ENCODE measurements at regions not wholly inside any gene's neighbourhood (a gene's known extent, or its start where the extent isn't known, plus 50 kb on each side); places are given as distances from the start of the nearest gene placed in this dataset.
"Not testable (repeated sequence)": the region's sequence is repeated elsewhere in the genome, so short reads cannot be mapped to it uniquely, and the experiment has no call there.

DNA sequence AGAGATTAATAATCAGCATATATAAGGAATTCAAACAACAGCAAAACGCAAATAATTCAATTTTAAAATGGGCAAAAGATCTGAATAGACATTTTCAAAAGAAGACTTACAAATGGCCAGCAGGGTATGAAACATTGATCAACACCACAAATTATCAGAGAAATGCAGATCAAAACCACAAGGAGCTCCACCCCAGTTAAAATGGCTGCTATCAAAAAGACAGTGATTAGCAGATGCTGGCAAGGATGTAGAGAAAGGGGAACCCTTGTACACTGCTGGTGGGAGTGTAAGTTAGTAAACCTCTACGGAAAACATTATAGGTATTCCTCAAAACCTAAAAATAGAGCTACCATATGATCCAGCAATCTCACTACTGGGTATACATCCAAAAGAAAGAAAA is 128.0 kb upstream of the CACUL1 start:
- TF ChIP-seq, protein P1, sequence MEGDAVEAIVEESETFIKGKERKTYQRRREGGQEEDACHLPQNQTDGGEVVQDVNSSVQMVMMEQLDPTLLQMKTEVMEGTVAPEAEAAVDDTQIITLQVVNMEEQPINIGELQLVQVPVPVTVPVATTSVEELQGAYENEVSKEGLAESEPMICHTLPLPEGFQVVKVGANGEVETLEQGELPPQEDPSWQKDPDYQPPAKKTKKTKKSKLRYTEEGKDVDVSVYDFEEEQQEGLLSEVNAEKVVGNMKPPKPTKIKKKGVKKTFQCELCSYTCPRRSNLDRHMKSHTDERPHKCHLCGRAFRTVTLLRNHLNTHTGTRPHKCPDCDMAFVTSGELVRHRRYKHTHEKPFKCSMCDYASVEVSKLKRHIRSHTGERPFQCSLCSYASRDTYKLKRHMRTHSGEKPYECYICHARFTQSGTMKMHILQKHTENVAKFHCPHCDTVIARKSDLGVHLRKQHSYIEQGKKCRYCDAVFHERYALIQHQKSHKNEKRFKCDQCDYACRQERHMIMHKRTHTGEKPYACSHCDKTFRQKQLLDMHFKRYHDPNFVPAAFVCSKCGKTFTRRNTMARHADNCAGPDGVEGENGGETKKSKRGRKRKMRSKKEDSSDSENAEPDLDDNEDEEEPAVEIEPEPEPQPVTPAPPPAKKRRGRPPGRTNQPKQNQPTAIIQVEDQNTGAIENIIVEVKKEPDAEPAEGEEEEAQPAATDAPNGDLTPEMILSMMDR (IDR thresholded peaks at IDR 0.05; ENCODE audit: control extremely low read depth, extremely low read depth) = no peak
- Histone ChIP-seq H3K27ac (ENCODE audit: low read depth in 1 of 2, low read length in 1 of 2) (no peak overlapping the region), H3K36me3 (ENCODE audit: control insufficient read depth in 4 of 4, insufficient read depth in 4 of 4, low read length in 4 of 4) (no peaks in the 10 kb centered on the region)

GRCh38 chr10:118892255-118892654 is 137.3 kb upstream of the NANOS1 start:
- H3K27ac ChIP-seq (ENCODE audit: low read depth in 1 of 2, low read length in 1 of 2) = no peak overlapping the region
- ATAC-seq (ENCODE audit: insufficient read depth, low FRiP score) = no peak
- H3K9me3 ChIP-seq (ENCODE audit: control insufficient read depth in 4 of 4, insufficient read depth in 3 of 4, low read length in 3 of 4) = peaks cover 0 to 8% (median 0%) of the 10 kb centered on the region in 4 donors
- TF ChIP-seq, protein P1 (IDR thresholded peaks at IDR 0.05; ENCODE audit: control extremely low read depth, extremely low read depth) = no peak
- no peaks in the 10 kb centered on the region for H3K4me1 ChIP-seq (ENCODE audit: control insufficient read depth in 5 of 5, insufficient read depth in 5 of 5, low read length in 5 of 5)
- no peaks in the 10 kb centered on the region for H3K27me3 ChIP-seq (ENCODE audit: control insufficient read depth in 3 of 3, insufficient read depth in 3 of 3, low read length in 2 of 3)
- DNase-seq = no peak
- H3K4me3 ChIP-seq = no peak overlapping the region
- H3K9ac ChIP-seq (ENCODE audit: insufficient read depth in 1 of 2, low read length in 2 of 2) = no peak overlapping the region
- 26 to 42% methylated on average over 1 of the region's 1 CpG for WGBS, 2 donors
- H3K36me3 ChIP-seq (ENCODE audit: control insufficient read depth in 4 of 4, insufficient read depth in 4 of 4, low read length in 4 of 4) = no peaks in the 10 kb centered on the region

More for the DNA sequence above, 128.0 kb upstream of the CACUL1 start:
- WGBS, 2 donors = 93 to 96% methylated on average over 2 of the region's 2 CpGs
- no peak overlapping the region for H3K9ac ChIP-seq (ENCODE audit: insufficient read depth in 1 of 2, low read length in 2 of 2)
- H3K27me3 ChIP-seq (ENCODE audit: control insufficient read depth in 3 of 3, insufficient read depth in 3 of 3, low read length in 2 of 3) = no peaks in the 10 kb centered on the region
- no peak for DNase-seq
- ATAC-seq (ENCODE audit: insufficient read depth, low FRiP score) = no peak
- no peak overlapping the region for H3K4me3 ChIP-seq
- no peaks in the 10 kb centered on the region for H3K4me1 ChIP-seq (ENCODE audit: control insufficient read depth in 5 of 5, insufficient read depth in 5 of 5, low read length in 5 of 5)
- H3K9me3 ChIP-seq (ENCODE audit: control insufficient read depth in 4 of 4, insufficient read depth in 3 of 4, low read length in 3 of 4) = no peaks in the 10 kb centered on the region

DNA sequence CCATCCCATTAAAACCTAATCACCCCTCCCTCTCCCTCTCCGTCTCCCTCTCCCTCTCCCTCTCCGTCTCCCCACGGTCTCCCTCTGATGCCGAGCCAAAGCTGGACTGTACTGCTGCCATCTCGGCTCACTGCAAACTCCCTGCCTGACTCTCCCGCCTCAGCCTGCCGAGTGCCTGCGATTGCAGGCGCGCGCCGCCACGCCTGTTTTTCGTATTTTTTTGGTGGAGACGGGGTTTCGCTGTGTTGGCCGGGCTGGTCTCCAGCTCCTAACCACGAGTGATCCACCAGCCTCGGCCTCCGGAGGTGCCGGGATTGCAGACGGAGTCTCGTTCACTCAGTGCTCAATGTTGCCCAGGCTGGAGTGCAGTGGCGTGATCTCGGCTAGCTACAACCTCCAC is 134.6 kb upstream of the NANOS1 start:
- 93 to 95% methylated on average over 18 to 19 of the region's 25 CpGs for WGBS, 2 donors
- not testable (repeated sequence) for H3K36me3 ChIP-seq (ENCODE audit: control insufficient read depth in 4 of 4, insufficient read depth in 4 of 4, low read length in 4 of 4); H3K27me3 ChIP-seq (ENCODE audit: control insufficient read depth in 3 of 3, insufficient read depth in 3 of 3, low read length in 2 of 3); H3K4me1 ChIP-seq (ENCODE audit: control insufficient read depth in 5 of 5, insufficient read depth in 5 of 5, low read length in 5 of 5); DNase-seq; H3K9ac ChIP-seq (ENCODE audit: insufficient read depth in 1 of 2, low read length in 2 of 2); H3K27ac ChIP-seq (ENCODE audit: low read depth in 1 of 2, low read length in 1 of 2); H3K4me3 ChIP-seq; ATAC-seq (ENCODE audit: insufficient read depth, low FRiP score)
- H3K9me3 ChIP-seq (ENCODE audit: control insufficient read depth in 4 of 4, insufficient read depth in 3 of 4, low read length in 3 of 4) = peaks cover 0 to 12% (median 0%) of the 10 kb centered on the region in 4 donors

GRCh38 chr10:118900617-118901016 is 128.9 kb upstream of the NANOS1 start:
- WGBS, 2 donors = 86 to 87% methylated on average over 9 of the region's 9 CpGs
- Histone ChIP-seq H3K36me3 (ENCODE audit: control insufficient read depth in 4 of 4, insufficient read depth in 4 of 4, low read length in 4 of 4) (no peaks in the 10 kb centered on the region), H3K9ac (ENCODE audit: insufficient read depth in 1 of 2, low read length in 2 of 2) (no peak overlapping the region), H3K27me3 (ENCODE audit: control insufficient read depth in 3 of 3, insufficient read depth in 3 of 3, low read length in 2 of 3) (no peaks in the 10 kb centered on the region), H3K9me3 (ENCODE audit: control insufficient read depth in 4 of 4, insufficient read depth in 3 of 4, low read length in 3 of 4) (peaks cover 0 to 8% (median 0%) of the 10 kb centered on the region in 4 donors), H3K4me1 (ENCODE audit: control insufficient read depth in 5 of 5, insufficient read depth in 5 of 5, low read length in 5 of 5) (no peaks in the 10 kb centered on the region), H3K4me3 (no peak overlapping the region), H3K27ac (ENCODE audit: low read depth in 1 of 2, low read length in 1 of 2) (no peak overlapping the region)
- ATAC-seq (ENCODE audit: insufficient read depth, low FRiP score) = no peak
- TF ChIP-seq, protein P1 (IDR thresholded peaks at IDR 0.05; ENCODE audit: control extremely low read depth, extremely low read depth) = no peak
- DNase-seq = no peak
